Vagina (tissue), 2 donors: ENCODE measurements at regions not wholly inside any gene's neighbourhood (a gene's known extent, or its start where the extent isn't known, plus 50 kb on each side); places are given as distances from the start of the nearest gene placed in this dataset.

ENCODE experiments used
- DNase-seq, 2 donors: peaks; one replicate each; pipeline ENCODE4 v3.0.0-alpha.2; 2017; ENCODE audit errors: extremely low spot score in 2 of 2
- H3K27ac ChIP-seq: fragments of 200-600 bp; sonication (generic); one replicate; pipeline ENCODE4 v1.5.1; 2019
- H3K27me3 ChIP-seq: fragments of 200-600 bp; sonication (generic); one replicate; pipeline ENCODE4 v1.5.1; 2019
- H3K36me3 ChIP-seq, 2 donors: fragments of 200-600 bp; sonication (generic); one replicate each; pipeline ENCODE4 v1.5.1; 2017 to 2019
- H3K4me1 ChIP-seq: fragments of 200-600 bp; sonication (generic); one replicate; pipeline ENCODE4 v1.5.1; 2019
- H3K4me3 ChIP-seq, 2 donors: fragments of 200-600 bp; sonication (generic); 1 replicate in 1 of 2; 2 replicates in 1 of 2; pipeline ENCODE4 v1.5.1; 2016 to 2019
- H3K9me3 ChIP-seq: fragments of 200-600 bp; sonication (generic); one replicate; pipeline ENCODE4 v1.5.1; 2019
- CTCF ChIP-seq, 3 experiments: fragments of 450-650 bp in 2 of 3; fragments of 200-600 bp in 1 of 3; sonication (generic) in 1 of 3; IDR thresholded peaks; one replicate each; pipeline ENCODE4 v1.5.1; 2017 to 2019; ENCODE audit warnings: antibody characterized with exemption in 3 of 3, mild to moderate bottlenecking in 2 of 3, moderate library complexity in 2 of 3
- POLR2A ChIP-seq, 2 donors: fragments of 450-650 bp; IDR thresholded peaks; one replicate each; pipeline ENCODE4 v1.6.1; 2017; ENCODE audit warnings: antibody characterized with exemption in 2 of 2, mild to moderate bottlenecking in 2 of 2, moderate library complexity in 2 of 2
- POLR2AphosphoS5 ChIP-seq, 2 donors: sonication (generic); formaldehyde crosslinking; IDR thresholded peaks; one replicate each; pipeline ENCODE4 v1.9.0; 2017; ENCODE audit warnings: antibody characterized with exemption in 2 of 2, mild to moderate bottlenecking in 2 of 2, low read depth in 1 of 2; ENCODE audit not compliant: insufficient read depth in 1 of 2
- intact Hi-C: fragments of 100-400 bp; cut with DNase I; formaldehyde crosslinking; loops from one replicate; pipeline ENCODE4 v1.15.1; 2023

- DNase-seq, result no peak
- intact Hi-C loops, result no loop called here
- no peaks in the 10 kb centered on the region for H3K36me3 ChIP-seq
- no peak overlapping the region for H3K4me3 ChIP-seq
- H3K27ac ChIP-seq, result no peak overlapping the region
- TF ChIP-seq POLR2A (IDR thresholded peaks at IDR 0.05) (no peak), CTCF (IDR thresholded peaks at IDR 0.05) (no peak), POLR2AphosphoS5 (IDR thresholded peaks at IDR 0.05; ENCODE audit: insufficient read depth in 1 of 2, low read depth in 1 of 2) (no peak)
- H3K4me1 ChIP-seq, result no peaks in the 10 kb centered on the region
- H3K27me3 ChIP-seq, result no peaks in the 10 kb centered on the region
- no peaks in the 10 kb centered on the region for H3K9me3 ChIP-seq
Measured at GRCh38 chr15:47013446-47013845, 703.9 kb upstream of the SEMA6D start.

GRCh38 chr15:47027322-47027946 is 689.9 kb upstream of the SEMA6D start:
- no peaks in the 10 kb centered on the region for H3K36me3 ChIP-seq
- no peak overlapping the region for H3K4me3 ChIP-seq
- no peaks in the 10 kb centered on the region for H3K9me3 ChIP-seq
- no peak for DNase-seq
- intact Hi-C loops, result no loop called here
- no peak overlapping the region for H3K27ac ChIP-seq
- H3K27me3 ChIP-seq, result no peaks in the 10 kb centered on the region
- no peaks in the 10 kb centered on the region for H3K4me1 ChIP-seq
- no peak for TF ChIP-seq POLR2AphosphoS5 (IDR thresholded peaks at IDR 0.05; ENCODE audit: insufficient read depth in 1 of 2, low read depth in 1 of 2)
- no peak for TF ChIP-seq CTCF (IDR thresholded peaks at IDR 0.05)
- TF ChIP-seq POLR2A (IDR thresholded peaks at IDR 0.05), result no peak

- Histone ChIP-seq H3K27ac (no peak overlapping the region), H3K27me3 (no peaks in the 10 kb centered on the region), H3K4me1 (no peaks in the 10 kb centered on the region), H3K9me3 (no peaks in the 10 kb centered on the region), H3K4me3 (no peak overlapping the region), H3K36me3 (no peaks in the 10 kb centered on the region)
- TF ChIP-seq CTCF (IDR thresholded peaks at IDR 0.05) (no peak), POLR2AphosphoS5 (IDR thresholded peaks at IDR 0.05; ENCODE audit: insufficient read depth in 1 of 2, low read depth in 1 of 2) (no peak), POLR2A (IDR thresholded peaks at IDR 0.05) (no peak)
- DNase-seq, result no peak
- intact Hi-C loops, result no loop called here
Measured at GRCh38 chr15:47035475-47036406, 681.6 kb upstream of the SEMA6D start.

- H3K4me3 ChIP-seq, result no peak overlapping the region
- no peaks in the 10 kb centered on the region for H3K36me3 ChIP-seq
- H3K9me3 ChIP-seq, result no peaks in the 10 kb centered on the region
- no peak for DNase-seq
- no peaks in the 10 kb centered on the region for H3K27me3 ChIP-seq
- no peak overlapping the region for H3K27ac ChIP-seq
- H3K4me1 ChIP-seq, result no peaks in the 10 kb centered on the region
- TF ChIP-seq POLR2AphosphoS5 (IDR thresholded peaks at IDR 0.05; ENCODE audit: insufficient read depth in 1 of 2, low read depth in 1 of 2) (no peak), CTCF (IDR thresholded peaks at IDR 0.05) (no peak), POLR2A (IDR thresholded peaks at IDR 0.05) (no peak)
- intact Hi-C loops, result no loop called here
Measured at GRCh38 chr15:47037003-47037402, 680.3 kb upstream of the SEMA6D start.

- intact Hi-C loops, result no loop called here
- Histone ChIP-seq H3K9me3 (no peaks in the 10 kb centered on the region), H3K4me3 (no peak overlapping the region), H3K36me3 (no peaks in the 10 kb centered on the region), H3K4me1 (no peaks in the 10 kb centered on the region), H3K27ac (no peak overlapping the region), H3K27me3 (no peaks in the 10 kb centered on the region)
- DNase-seq, result no peak
- TF ChIP-seq POLR2A (IDR thresholded peaks at IDR 0.05) (no peak), POLR2AphosphoS5 (IDR thresholded peaks at IDR 0.05; ENCODE audit: insufficient read depth in 1 of 2, low read depth in 1 of 2) (no peak), CTCF (IDR thresholded peaks at IDR 0.05) (no peak)
Measured at GRCh38 chr15:47039225-47039624, 678.1 kb upstream of the SEMA6D start.
